Keratinocyte (primary cell): ENCODE measurements at regions not wholly inside any gene's neighbourhood (a gene's known extent, or its start where the extent isn't known, plus 50 kb on each side); places are given as distances from the start of the nearest gene placed in this dataset.
"Not testable (repeated sequence)": the region's sequence is repeated elsewhere in the genome, so short reads cannot be mapped to it uniquely, and the experiment has no call there.

ENCODE experiments used
- EZH2 ChIP-seq: IDR thresholded peaks from one replicate; pipeline ENCODE4 v1.6.1; 2012; ENCODE audit warnings: inconsistent platforms, mild to moderate bottlenecking, low read length, moderate library complexity
- TF ChIP-seq, protein P1 (sequence below), 3 experiments: IDR thresholded peaks in 1 of 3; conservative IDR thresholded peaks in 1 of 3; optimal IDR thresholded peaks in 1 of 3; 2 replicates in 2 of 3; 3 replicates in 1 of 3; pipeline versions ENCODE3 to v1.5.1; 2011; ENCODE audit warnings: low read length in 3 of 3, mild to moderate bottlenecking in 3 of 3, moderate library complexity in 2 of 3, control low read depth in 1 of 3, inconsistent platforms in 1 of 3; ENCODE audit not compliant: insufficient read depth in 2 of 3; ENCODE audit errors: extremely low read depth in 1 of 3

DNA sequence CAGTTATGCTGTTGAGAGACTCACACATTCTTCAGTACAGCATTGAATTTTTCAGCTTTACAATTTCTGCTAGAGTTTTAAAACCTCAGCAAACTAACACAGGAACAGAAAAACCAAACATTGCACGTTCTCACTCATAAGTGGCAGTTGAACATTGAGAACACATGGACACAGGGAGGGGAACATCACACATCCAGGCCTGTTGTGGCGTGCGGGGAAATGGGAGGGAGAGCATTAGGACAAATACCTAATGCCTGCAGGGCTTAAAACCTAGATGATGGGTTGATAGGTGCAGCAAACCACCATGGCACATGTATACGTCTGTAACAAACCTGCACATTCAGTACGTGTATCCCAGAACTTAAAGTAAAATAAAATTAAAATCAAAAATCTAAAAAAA lies 270.1 kb upstream of the MME start:
- TF ChIP-seq, protein P1, sequence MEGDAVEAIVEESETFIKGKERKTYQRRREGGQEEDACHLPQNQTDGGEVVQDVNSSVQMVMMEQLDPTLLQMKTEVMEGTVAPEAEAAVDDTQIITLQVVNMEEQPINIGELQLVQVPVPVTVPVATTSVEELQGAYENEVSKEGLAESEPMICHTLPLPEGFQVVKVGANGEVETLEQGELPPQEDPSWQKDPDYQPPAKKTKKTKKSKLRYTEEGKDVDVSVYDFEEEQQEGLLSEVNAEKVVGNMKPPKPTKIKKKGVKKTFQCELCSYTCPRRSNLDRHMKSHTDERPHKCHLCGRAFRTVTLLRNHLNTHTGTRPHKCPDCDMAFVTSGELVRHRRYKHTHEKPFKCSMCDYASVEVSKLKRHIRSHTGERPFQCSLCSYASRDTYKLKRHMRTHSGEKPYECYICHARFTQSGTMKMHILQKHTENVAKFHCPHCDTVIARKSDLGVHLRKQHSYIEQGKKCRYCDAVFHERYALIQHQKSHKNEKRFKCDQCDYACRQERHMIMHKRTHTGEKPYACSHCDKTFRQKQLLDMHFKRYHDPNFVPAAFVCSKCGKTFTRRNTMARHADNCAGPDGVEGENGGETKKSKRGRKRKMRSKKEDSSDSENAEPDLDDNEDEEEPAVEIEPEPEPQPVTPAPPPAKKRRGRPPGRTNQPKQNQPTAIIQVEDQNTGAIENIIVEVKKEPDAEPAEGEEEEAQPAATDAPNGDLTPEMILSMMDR (optimal IDR thresholded peaks at IDR 0.05 in 1 of 3, IDR thresholded peaks at IDR 0.05 in 1 of 3, conservative IDR thresholded peaks at IDR 0.05 in 1 of 3; ENCODE audit: extremely low read depth in 1 of 3, insufficient read depth in 2 of 3, low read length in 3 of 3) = not testable (repeated sequence)
- not testable (repeated sequence) for TF ChIP-seq EZH2
